Right cardiac atrium (tissue), 5 donors: ENCODE measurements at regions not wholly inside any gene's neighbourhood (a gene's known extent, or its start where the extent isn't known, plus 50 kb on each side); places are given as distances from the start of the nearest gene placed in this dataset.
A peak's percentile ranks its signal among the peaks of the same experiment; 100 is the strongest.

Source experiments
- ATAC-seq, 2 donors: fragments of 200-7000 bp; cut with Tn5 transposase; one replicate each; pipeline versions ENCODE4 v1.8.0 to v1.9.1; 2020; ENCODE audit warnings: moderate library complexity in 2 of 2, mild to moderate bottlenecking in 1 of 2
- DNase-seq, 3 donors: peaks; one replicate each; pipeline ENCODE4 v3.0.0-alpha.2; 2020
- H3K27ac ChIP-seq: one replicate; pipeline ENCODE4 v1.5.1; 2013; ENCODE audit warnings: mild to moderate bottlenecking, low read length, control low read depth, moderate library complexity
- H3K27me3 ChIP-seq: one replicate; pipeline ENCODE4 v1.6.1; 2013; ENCODE audit not compliant: control insufficient read depth, insufficient read depth
- H3K4me1 ChIP-seq: one replicate; pipeline ENCODE4 v1.6.1; 2013; ENCODE audit warnings: low read length; ENCODE audit not compliant: control insufficient read depth, insufficient read depth
- H3K4me3 ChIP-seq: one replicate; pipeline ENCODE4 v1.5.1; 2013; ENCODE audit warnings: low read length, control low read depth
- H3K9me3 ChIP-seq: one replicate; pipeline ENCODE4 v1.6.1; 2013; ENCODE audit warnings: low read length; ENCODE audit not compliant: control insufficient read depth
- WGBS: extraction: QIAGEN DNeasy Blood & Tissue Kit; methylation state at CpG from one replicate; pipeline ENCODE4 v1.1.7; 2013; 5-methylcytosine and 5-hydroxymethylcytosine counted together
- intact Hi-C, 4 donors: fragments of 100-400 bp; cut with DNase I; formaldehyde crosslinking; loops; one replicate each; pipeline versions ENCODE4 v1.11.0 to v1.14.0; 2022 to 2023
- donor health status: healthy with polysubstance abuse.
- donor health status: DM: no; HTN: yes; CAD: no.
- donor health status: DM: no; HTN: no; CAD: no.
- donor health status: DM: no; HTN: yes; CAD: no; lungs with severe emphysema.
- donor health status: DM: yes; HTN: yes; CAD: no.

DNA sequence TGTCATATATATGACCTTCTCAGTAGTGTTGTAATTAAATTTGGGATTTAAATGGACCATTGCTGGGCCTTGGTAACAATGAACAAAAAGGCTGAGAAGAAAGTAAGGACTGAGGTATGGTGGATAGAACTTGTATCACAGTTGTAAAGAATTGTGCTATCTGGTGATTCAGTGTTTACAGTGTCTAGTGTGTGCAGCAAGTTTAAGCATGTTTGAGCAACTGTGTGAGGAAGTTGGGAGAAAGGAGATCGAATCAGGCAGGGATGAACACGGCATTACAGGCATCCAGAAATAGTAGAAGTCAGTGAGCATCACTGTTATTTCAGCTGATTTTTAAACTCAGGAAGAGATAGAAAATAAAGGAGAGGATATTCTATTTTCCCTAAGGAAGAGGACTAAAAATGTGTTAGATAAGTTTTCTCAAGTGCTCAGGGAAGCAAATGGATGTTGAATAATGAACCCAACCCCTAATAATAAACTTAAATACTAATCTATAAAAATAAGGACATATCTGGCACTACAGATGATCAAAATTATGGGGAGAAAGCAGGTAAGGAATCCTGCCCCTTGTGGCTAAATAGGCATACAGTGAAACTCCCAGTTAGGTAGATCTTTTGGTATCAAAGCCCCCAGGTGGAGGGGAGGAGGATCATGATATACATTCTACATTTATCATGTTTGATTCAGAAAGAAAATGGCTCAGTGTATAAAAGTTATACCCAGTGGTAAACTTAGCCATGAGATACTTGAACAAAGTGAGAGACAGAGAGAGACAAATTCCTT is 361.0 kb upstream of the ANO3 start:
- no peaks in the 10 kb centered on the region for H3K4me1 ChIP-seq
- WGBS = 42% methylated on average over 2 of the region's 2 CpGs
- H3K27me3 ChIP-seq = no peaks in the 10 kb centered on the region
- intact Hi-C loops = no loop called here
- no peak for ATAC-seq
- no peak overlapping the region for H3K27ac ChIP-seq
- H3K9me3 ChIP-seq = no peaks in the 10 kb centered on the region
- no peak for DNase-seq
- no peak overlapping the region for H3K4me3 ChIP-seq

DNA sequence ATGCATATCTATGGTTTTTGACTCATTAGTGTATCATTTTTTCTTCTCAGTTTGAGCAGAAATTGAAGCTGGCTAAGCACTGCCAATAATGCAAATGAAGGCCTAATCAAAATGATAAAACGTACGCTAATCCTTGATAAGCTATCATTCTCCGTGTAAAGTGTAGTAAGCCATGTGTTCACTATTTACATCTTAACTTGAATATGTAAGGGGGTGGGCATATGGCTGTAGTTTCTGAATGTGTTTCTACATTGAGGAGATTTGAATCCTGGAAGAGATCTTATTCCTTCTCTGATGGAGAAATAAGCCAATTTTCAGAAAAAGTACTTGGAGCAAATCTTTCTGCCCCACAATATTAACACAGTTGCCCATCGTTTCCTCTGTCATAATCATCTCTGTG is 351.8 kb upstream of the ANO3 start:
- Histone ChIP-seq H3K4me3 (no peak overlapping the region), H3K9me3 (no peaks in the 10 kb centered on the region), H3K27ac (no peak overlapping the region), H3K27me3 (no peaks in the 10 kb centered on the region), H3K4me1 (no peaks in the 10 kb centered on the region)
- DNase-seq = no peak
- ATAC-seq = no peak
- 43% methylated on average over 4 of the region's 4 CpGs for WGBS
- intact Hi-C loops = loop anchor here (5.0 kb wide), 4 partner anchors 152 to 297 kb away; no protein-coding TSS in a partner anchor

DNA sequence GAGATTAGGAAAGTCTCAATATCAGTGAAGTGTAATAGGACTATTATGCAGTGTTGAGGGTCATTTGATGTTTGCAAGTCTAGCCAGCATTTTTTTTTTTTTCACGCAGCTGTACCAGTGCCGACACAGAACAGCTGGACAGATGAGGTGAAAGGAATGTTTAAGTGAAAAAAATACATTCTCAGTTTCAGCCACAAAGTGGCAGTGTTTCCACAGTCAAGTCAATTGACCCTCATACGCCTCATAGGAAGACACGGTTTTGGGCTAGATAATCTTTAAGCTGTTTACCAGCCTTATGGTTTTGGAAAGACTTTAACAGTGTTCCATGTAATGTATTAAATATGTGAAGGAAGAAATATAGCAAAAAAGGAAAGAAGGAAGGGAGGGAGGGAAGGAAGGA is 349.9 kb upstream of the ANO3 start:
- H3K27ac ChIP-seq = no peak overlapping the region
- no peaks in the 10 kb centered on the region for H3K9me3 ChIP-seq
- no peak for DNase-seq
- ATAC-seq = peak; percentile 78 to 86
- H3K4me1 ChIP-seq = no peaks in the 10 kb centered on the region
- no peaks in the 10 kb centered on the region for H3K27me3 ChIP-seq
- intact Hi-C loops = loop anchor here (5.0 kb wide), 4 partner anchors 150 to 295 kb away; no protein-coding TSS in a partner anchor
- H3K4me3 ChIP-seq = no peak overlapping the region
- 6% methylated on average over 4 of the region's 4 CpGs for WGBS

DNA sequence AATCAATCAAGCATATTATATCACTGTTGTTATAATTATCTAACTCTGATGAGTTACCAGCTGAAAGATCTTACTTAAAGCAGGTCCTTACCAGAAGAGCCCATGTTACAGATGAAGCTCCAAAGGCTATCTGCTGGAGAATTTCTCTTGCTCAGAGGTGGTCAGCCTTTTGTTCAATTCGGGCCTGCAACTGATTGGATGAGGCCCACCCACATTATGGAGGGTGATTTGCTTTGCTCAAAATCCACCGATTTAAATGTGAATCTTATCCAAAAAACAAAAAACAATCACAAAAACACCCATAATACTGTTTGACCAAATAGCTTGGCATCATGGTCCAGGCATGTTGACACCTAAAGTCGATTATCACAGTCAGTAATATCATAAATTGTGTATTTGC is 348.6 kb upstream of the ANO3 start:
- intact Hi-C loops = loop anchor here (5.0 kb wide), 4 partner anchors 149 to 294 kb away; no protein-coding TSS in a partner anchor

DNA sequence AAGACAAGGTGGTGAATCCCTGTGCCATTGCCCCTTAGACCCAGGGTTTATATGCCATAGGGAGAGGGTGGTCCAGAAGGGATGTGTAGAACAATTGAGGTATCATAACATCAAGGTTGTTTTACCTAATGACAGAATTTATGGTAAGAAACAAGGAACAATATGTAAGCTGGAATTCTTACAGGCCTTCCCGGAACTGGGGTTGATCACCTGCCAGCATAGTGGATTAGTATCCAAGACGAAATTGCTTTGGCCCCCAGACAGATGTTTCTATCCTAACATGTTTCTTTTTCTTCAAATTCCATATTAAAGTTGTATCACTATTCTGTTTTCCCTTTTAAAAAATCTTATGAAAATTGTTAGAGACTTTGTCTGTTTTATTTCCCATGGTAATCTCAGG is 343.8 kb upstream of the ANO3 start:
- H3K4me3 ChIP-seq = no peak overlapping the region
- WGBS = 41% methylated on average over 2 of the region's 2 CpGs
- peaks cover 2% of the 10 kb centered on the region for H3K4me1 ChIP-seq
- DNase-seq (peak in 2 of 3 donors; percentile 30 to 68), ATAC-seq (no peak)
- H3K27me3 ChIP-seq = no peaks in the 10 kb centered on the region
- no peaks in the 10 kb centered on the region for H3K9me3 ChIP-seq
- H3K27ac ChIP-seq = no peak overlapping the region
- intact Hi-C loops = no loop called here

More for the DNA sequence above, 348.6 kb upstream of the ANO3 start:
- no peak overlapping the region for H3K27ac ChIP-seq
- 90% methylated on average over 3 of the region's 3 CpGs for WGBS
- H3K27me3 ChIP-seq = no peaks in the 10 kb centered on the region
- no peak for DNase-seq
- no peaks in the 10 kb centered on the region for H3K9me3 ChIP-seq
- ATAC-seq = no peak
- no peak overlapping the region for H3K4me3 ChIP-seq
- H3K4me1 ChIP-seq = no peaks in the 10 kb centered on the region

DNA sequence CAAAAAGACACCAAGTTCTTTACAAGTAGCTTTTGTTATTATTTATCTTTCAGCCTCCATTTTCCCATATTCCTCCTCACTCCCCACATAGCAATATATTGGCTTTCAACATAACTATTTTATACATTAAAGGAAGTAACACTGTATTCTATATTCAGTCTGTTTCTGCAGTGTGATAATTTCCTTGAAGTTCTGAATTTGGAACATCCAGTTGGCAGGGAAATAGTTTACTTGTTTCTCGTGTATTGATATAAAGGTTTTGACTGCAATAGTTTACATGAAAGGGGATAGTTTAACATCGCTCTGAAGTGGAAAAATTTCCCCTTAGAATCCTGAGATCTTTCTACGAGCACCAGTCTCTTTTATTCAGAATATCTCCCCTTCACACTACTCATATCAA is 341.5 kb upstream of the ANO3 start:
- H3K9me3 ChIP-seq = no peaks in the 10 kb centered on the region
- ATAC-seq (no peak), DNase-seq (no peak)
- H3K27me3 ChIP-seq = no peaks in the 10 kb centered on the region
- WGBS = 44% methylated on average over 3 of the region's 3 CpGs
- no peak overlapping the region for H3K4me3 ChIP-seq
- no peak overlapping the region for H3K27ac ChIP-seq
- intact Hi-C loops = no loop called here
- peaks cover 2% of the 10 kb centered on the region for H3K4me1 ChIP-seq

DNA sequence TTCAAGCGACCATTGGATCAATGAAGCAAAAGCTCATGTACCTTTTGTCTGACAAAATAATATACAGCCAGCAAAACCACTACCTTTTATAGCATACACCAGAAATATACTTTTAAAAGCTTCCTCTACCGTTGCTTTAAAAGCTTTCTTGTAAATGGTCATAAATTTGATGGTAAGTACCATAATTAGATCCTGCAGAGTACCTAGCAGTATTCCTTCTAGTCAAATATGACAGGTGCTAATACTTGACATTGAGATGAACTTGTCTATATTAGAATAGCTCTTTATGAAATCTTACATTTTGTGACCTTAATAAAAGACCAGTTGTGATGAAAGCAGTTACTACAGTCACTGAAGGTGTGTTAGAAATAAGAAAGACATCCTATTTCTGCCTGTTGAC is 340.5 kb upstream of the ANO3 start:
- peaks cover 2% of the 10 kb centered on the region for H3K4me1 ChIP-seq
- DNase-seq (no peak), ATAC-seq (no peak)
- no peaks in the 10 kb centered on the region for H3K9me3 ChIP-seq
- H3K4me3 ChIP-seq = no peak overlapping the region
- H3K27me3 ChIP-seq = no peaks in the 10 kb centered on the region
- WGBS = 84% methylated on average over 2 of the region's 2 CpGs
- intact Hi-C loops = no loop called here
- H3K27ac ChIP-seq = no peak overlapping the region

DNA sequence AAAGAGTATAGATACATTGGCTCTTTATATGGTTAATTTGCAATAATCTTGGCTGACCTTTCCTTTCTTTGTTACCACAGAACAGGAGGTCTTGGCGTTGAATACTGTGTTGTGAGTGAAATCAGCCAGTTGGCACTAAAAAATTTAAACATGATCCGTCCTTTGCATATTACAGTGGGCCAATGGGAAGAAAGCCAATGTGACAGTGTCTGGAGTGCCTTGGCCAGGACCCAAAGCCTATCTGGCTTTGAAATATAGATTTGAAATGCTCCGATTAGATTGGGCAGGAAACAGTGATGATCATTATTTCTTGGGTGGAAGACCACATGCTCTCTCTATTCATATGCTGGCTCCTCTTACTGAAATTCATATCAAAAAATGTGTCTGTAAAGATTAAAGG is 339.6 kb upstream of the ANO3 start:
- WGBS = 16% methylated on average over 3 of the region's 3 CpGs
- Histone ChIP-seq H3K27me3 (no peaks in the 10 kb centered on the region), H3K4me1 (peaks cover 2% of the 10 kb centered on the region), H3K9me3 (no peaks in the 10 kb centered on the region), H3K27ac (no peak overlapping the region), H3K4me3 (no peak overlapping the region)
- ATAC-seq (peak in 1 of 2 donors; percentile 68), DNase-seq (peak in 2 of 3 donors; percentile 10 to 37)
- intact Hi-C loops = no loop called here

DNA sequence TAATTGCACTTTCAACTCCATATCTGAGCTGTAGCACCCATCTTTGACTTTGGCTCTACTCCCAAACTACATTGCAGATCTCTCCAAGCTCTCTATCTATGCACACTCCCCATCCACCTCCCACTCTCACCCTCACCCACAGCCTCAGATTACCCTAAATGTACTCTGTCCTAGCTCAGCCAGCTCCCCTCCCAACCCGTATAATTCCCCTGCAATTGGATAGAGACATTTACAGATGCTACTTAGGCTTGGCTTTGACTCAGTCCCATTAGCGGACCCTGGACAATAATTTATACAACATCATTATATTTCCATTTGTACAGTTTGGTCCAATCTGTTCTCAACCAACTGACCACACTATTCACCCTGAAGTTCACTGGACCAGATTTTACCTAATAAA is 338.9 kb upstream of the ANO3 start:
- intact Hi-C loops = no loop called here
- Histone ChIP-seq H3K9me3 (no peaks in the 10 kb centered on the region), H3K4me3 (no peak overlapping the region), H3K4me1 (peaks cover 2% of the 10 kb centered on the region), H3K27me3 (no peaks in the 10 kb centered on the region), H3K27ac (no peak overlapping the region)
- WGBS = 62% methylated on average over 2 of the region's 2 CpGs
- DNase-seq (no peak), ATAC-seq (peak in 1 of 2 donors; percentile 47)

DNA sequence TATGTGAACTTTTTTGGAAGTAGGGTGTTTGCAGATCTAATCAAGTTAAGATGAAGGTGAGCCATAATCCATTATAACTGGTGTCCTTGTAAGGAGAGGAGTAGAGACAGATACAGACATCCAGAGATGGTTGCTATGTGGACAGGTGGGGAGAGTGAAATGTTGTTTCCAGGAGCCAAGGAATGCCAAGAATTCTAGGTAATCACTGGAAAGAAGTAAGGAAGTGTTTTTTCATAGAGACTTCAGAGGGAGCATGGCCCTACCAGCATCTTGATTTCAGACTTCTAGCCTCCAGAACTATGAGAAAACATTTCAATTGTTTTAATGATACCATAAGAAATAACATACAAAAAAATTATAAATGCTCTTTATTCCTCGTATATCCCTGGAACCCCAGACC is 320.5 kb upstream of the ANO3 start:
- intact Hi-C loops = no loop called here
- H3K9me3 ChIP-seq = no peaks in the 10 kb centered on the region
- DNase-seq = no peak
- 49% methylated on average over 1 of the region's 1 CpG for WGBS
- ATAC-seq = no peak
- H3K4me1 ChIP-seq = no peaks in the 10 kb centered on the region
- H3K27me3 ChIP-seq = no peaks in the 10 kb centered on the region
- no peak overlapping the region for H3K4me3 ChIP-seq
- H3K27ac ChIP-seq = no peak overlapping the region

DNA sequence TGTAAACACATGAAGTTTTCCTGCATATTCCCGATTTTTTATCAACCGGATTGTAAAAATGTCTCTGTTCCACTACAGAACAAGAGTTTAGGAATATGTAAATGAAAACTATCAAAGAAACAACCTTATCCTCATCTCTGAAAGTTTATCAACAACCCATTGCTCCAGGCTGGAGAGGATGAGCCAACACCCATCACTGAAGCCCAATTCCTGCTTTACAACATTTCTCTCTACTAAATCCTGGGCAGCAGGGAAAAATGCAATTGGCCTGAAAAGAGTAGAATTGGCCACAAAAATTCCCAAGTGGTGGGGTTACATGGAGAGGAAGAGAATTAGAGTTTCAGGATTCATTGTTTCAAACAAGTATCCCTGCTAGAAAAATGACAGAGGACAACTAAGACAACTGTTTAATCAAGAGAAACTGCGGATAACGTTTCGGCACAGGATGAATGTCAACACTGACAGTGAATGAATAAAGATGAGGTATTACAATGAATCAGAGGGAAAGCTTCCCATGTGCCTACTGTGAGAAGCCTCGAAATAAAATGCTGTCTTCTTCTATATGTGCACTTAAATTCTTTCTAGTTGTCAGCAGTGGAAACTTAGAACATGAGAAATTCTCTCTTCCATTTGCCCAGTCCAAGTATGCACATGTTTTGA is 317.3 kb upstream of the ANO3 start:
- H3K27me3 ChIP-seq = no peaks in the 10 kb centered on the region
- intact Hi-C loops = no loop called here
- no peak for DNase-seq
- no peak for ATAC-seq
- no peak overlapping the region for H3K27ac ChIP-seq
- no peaks in the 10 kb centered on the region for H3K9me3 ChIP-seq
- H3K4me3 ChIP-seq = no peak overlapping the region
- H3K4me1 ChIP-seq = no peaks in the 10 kb centered on the region
- 66% methylated on average over 6 of the region's 6 CpGs for WGBS
